Upper lobe of left lung (tissue), 6 donors: ENCODE measurements at regions not wholly inside any gene's neighbourhood (a gene's known extent, or its start where the extent isn't known, plus 50 kb on each side); places are given as distances from the start of the nearest gene placed in this dataset.

Source experiments
- ATAC-seq, 2 donors: fragments of 200-7000 bp; cut with Tn5 transposase; one replicate each; pipeline ENCODE4 v1.9.1; 2022; ENCODE audit warnings: mild to moderate bottlenecking in 2 of 2, moderate library complexity in 2 of 2; ENCODE audit not compliant: low FRiP score in 2 of 2
- DNase-seq, 2 donors: peaks; one replicate each; pipeline ENCODE4 v3.0.0-alpha.2; 2019 to 2020
- H3K27ac ChIP-seq, 4 donors: fragments of 200-600 bp; sonication (generic); one replicate each; pipeline ENCODE4 v1.5.1; 2016 to 2019
- H3K27me3 ChIP-seq, 4 donors: fragments of 200-600 bp; sonication (generic); one replicate each; pipeline ENCODE4 v1.5.1; 2017 to 2019
- H3K36me3 ChIP-seq, 4 donors: fragments of 200-600 bp; sonication (generic); one replicate each; pipeline ENCODE4 v1.5.1; 2016 to 2019
- H3K4me1 ChIP-seq, 4 donors: fragments of 200-600 bp; sonication (generic); one replicate each; pipeline ENCODE4 v1.5.1; 2018 to 2019
- H3K4me3 ChIP-seq, 4 donors: fragments of 200-600 bp; sonication (generic); one replicate each; pipeline ENCODE4 v1.5.1; 2017 to 2019; ENCODE audit warnings: mild to moderate bottlenecking in 2 of 4, moderate library complexity in 1 of 4
- H3K9me3 ChIP-seq, 4 donors: fragments of 200-600 bp; sonication (generic); one replicate each; pipeline ENCODE4 v1.5.1; 2018 to 2019
- CTCF ChIP-seq, 6 experiments: fragments of 450-650 bp in 4 of 6; fragments of 200-600 bp in 2 of 6; sonication (generic) in 2 of 6; IDR thresholded peaks; one replicate each; pipeline ENCODE4 v1.5.1; 2016 to 2019; ENCODE audit warnings: antibody characterized with exemption in 6 of 6
- EP300 ChIP-seq, 4 donors: sonication (generic); formaldehyde crosslinking; IDR thresholded peaks; one replicate each; pipeline ENCODE4 v1.5.1; 2017; ENCODE audit warnings: antibody characterized with exemption in 4 of 4, control low read depth in 2 of 4
- POLR2A ChIP-seq, 4 donors: fragments of 450-650 bp; IDR thresholded peaks; one replicate each; pipeline ENCODE4 v1.5.1; 2016 to 2017; ENCODE audit warnings: antibody characterized with exemption in 4 of 4, mild to moderate bottlenecking in 2 of 4
- POLR2AphosphoS5 ChIP-seq, 2 donors: sonication (generic); formaldehyde crosslinking; IDR thresholded peaks; one replicate each; pipeline ENCODE4 v1.5.1; 2017; ENCODE audit warnings: antibody characterized with exemption in 2 of 2
- WGBS, 2 donors: methylation state at CpG; one replicate each; pipeline ENCODE4 v1.1.5; 2017 to 2018; 5-methylcytosine and 5-hydroxymethylcytosine counted together
- donor health status: DM: no; HTN: no; CAD: no; lungs with moderate emphysema.
- donor health status: DM: no; HTN: yes; CAD: no; lungs with severe emphysema.

GRCh38 chr10:3433131-3433530, 260.5 kb upstream of the PITRM1 start:
- TF ChIP-seq POLR2A (IDR thresholded peaks at IDR 0.05) (no peak), POLR2AphosphoS5 (IDR thresholded peaks at IDR 0.05) (no peak), EP300 (IDR thresholded peaks at IDR 0.05) (no peak), CTCF (IDR thresholded peaks at IDR 0.05) (no peak)
- ATAC-seq (no peak), DNase-seq (no peak)
- Histone ChIP-seq H3K9me3 (no peaks in the 10 kb centered on the region), H3K4me3 (no peak overlapping the region), H3K27ac (no peak overlapping the region), H3K27me3 (no peaks in the 10 kb centered on the region), H3K36me3 (no peaks in the 10 kb centered on the region), H3K4me1 (no peaks in the 10 kb centered on the region)
- WGBS, 2 donors, result 85 to 94% methylated on average over 6 of the region's 6 CpGs

- no peak for DNase-seq
- Histone ChIP-seq H3K4me1 (no peaks in the 10 kb centered on the region), H3K36me3 (no peaks in the 10 kb centered on the region), H3K27ac (no peak overlapping the region), H3K27me3 (no peaks in the 10 kb centered on the region), H3K4me3 (no peak overlapping the region), H3K9me3 (no peaks in the 10 kb centered on the region)
- 88 to 98% methylated on average over 4 of the region's 4 CpGs for WGBS, 2 donors
- no peak for TF ChIP-seq POLR2AphosphoS5 (IDR thresholded peaks at IDR 0.05)
- no peak for ATAC-seq
Observed at GRCh38 chr10:3432081-3432825, 259.7 kb upstream of the PITRM1 start.

- TF ChIP-seq EP300 (IDR thresholded peaks at IDR 0.05) (no peak), POLR2A (IDR thresholded peaks at IDR 0.05) (no peak), CTCF (IDR thresholded peaks at IDR 0.05) (no peak)
- 88 to 89% methylated on average over 1 of the region's 1 CpG for whole genome bisulfite sequencing, 2 donors
- Histone ChIP-seq H3K9me3 (no peaks in the 10 kb centered on the region), H3K4me1 (peaks cover 6 to 11% (median 8%) of the 10 kb centered on the region in 4 donors), H3K27ac (no peak overlapping the region), H3K27me3 (no peaks in the 10 kb centered on the region), H3K36me3 (no peaks in the 10 kb centered on the region), H3K4me3 (no peak overlapping the region)
- no peak for ATAC-seq
- DNase-seq, result no peak
Observed at GRCh38 chr10:3430501-3430900, 257.9 kb upstream of the PITRM1 start.

GRCh38 chr10:3429676-3430075, 257.1 kb upstream of the PITRM1 start:
- Histone ChIP-seq H3K27ac (no peak overlapping the region), H3K36me3 (no peaks in the 10 kb centered on the region), H3K27me3 (no peaks in the 10 kb centered on the region), H3K4me3 (no peak overlapping the region), H3K9me3 (no peaks in the 10 kb centered on the region), H3K4me1 (peaks cover 8 to 16% (median 10%) of the 10 kb centered on the region in 4 donors)
- ATAC-seq (no peak), DNase-seq (no peak)
- WGBS, 2 donors, result 59 to 67% methylated on average over 7 of the region's 7 CpGs
- TF ChIP-seq POLR2AphosphoS5 (IDR thresholded peaks at IDR 0.05) (no peak), POLR2A (IDR thresholded peaks at IDR 0.05) (no peak), EP300 (IDR thresholded peaks at IDR 0.05) (no peak), CTCF (IDR thresholded peaks at IDR 0.05) (no peak)

- H3K4me1 ChIP-seq, result peaks cover 14 to 22% (median 16%) of the 10 kb centered on the region in 4 donors
- TF ChIP-seq POLR2AphosphoS5 (IDR thresholded peaks at IDR 0.05) (no peak), EP300 (IDR thresholded peaks at IDR 0.05) (no peak), CTCF (IDR thresholded peaks at IDR 0.05) (no peak), POLR2A (IDR thresholded peaks at IDR 0.05) (no peak)
- H3K36me3 ChIP-seq, result no peaks in the 10 kb centered on the region
- no peak overlapping the region for H3K4me3 ChIP-seq
- no peaks in the 10 kb centered on the region for H3K27me3 ChIP-seq
- ATAC-seq (no peak), DNase-seq (no peak)
- 91 to 95% methylated on average over 3 of the region's 3 CpGs for WGBS, 2 donors
- H3K9me3 ChIP-seq, result no peaks in the 10 kb centered on the region
- no peak overlapping the region for H3K27ac ChIP-seq
Observed at GRCh38 chr10:3428826-3429225, 256.2 kb upstream of the PITRM1 start.
